GM10266 (cell line): ENCODE measurements at regions not wholly inside any gene's neighbourhood (a gene's known extent, or its start where the extent isn't known, plus 50 kb on each side); places are given as distances from the start of the nearest gene placed in this dataset.
"Not testable (repeated sequence)": the region's sequence is repeated elsewhere in the genome, so short reads cannot be mapped to it uniquely, and the experiment has no call there.

ENCODE experiments used
- DNase-seq: peaks from one replicate; pipeline ENCODE4 v3.0.0; 2012; ENCODE audit errors: extremely low spot score
- TF ChIP-seq, protein P1 (sequence below): IDR thresholded peaks from 2 replicates; pipeline ENCODE4 v1.5.1; 2012; ENCODE audit warnings: mild to moderate bottlenecking, low read depth; ENCODE audit not compliant: control insufficient read depth, insufficient read depth; ENCODE audit errors: missing control alignments

DNA sequence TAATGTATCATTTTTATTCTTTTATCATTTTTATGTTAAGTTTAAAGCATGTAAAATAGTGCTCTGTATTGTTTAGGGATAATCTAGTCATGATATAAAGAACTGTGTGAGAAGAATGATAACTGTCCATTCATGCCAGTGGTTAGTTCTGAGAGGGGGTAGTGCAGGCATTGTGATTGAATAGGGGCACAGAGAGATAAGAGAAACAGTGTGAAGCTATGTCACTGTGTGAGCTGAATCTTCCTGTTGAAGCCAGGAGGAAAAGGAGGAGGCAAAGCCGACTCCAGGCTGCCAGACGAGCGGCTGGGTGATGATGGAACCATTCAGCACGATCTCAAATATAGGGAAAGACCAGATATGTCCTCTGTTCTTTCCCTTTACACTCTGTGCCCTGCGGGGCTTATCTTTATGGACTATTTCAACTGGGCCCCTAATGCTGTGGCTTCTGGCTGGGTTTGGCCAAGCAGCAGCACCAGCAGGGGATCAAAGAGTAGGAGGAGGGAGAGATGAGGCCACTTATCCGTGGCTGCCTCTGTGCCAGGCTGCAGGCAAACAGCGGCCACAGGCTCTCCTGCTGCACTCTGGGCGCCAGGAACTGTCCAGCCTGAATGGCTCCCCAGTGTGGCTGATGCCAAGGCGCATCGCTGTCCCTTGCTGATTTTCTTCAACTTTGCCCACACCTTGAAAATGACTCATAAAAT lies 128.0 kb downstream of the SPP2 start:
- no peak for DNase-seq
- TF ChIP-seq, protein P1, sequence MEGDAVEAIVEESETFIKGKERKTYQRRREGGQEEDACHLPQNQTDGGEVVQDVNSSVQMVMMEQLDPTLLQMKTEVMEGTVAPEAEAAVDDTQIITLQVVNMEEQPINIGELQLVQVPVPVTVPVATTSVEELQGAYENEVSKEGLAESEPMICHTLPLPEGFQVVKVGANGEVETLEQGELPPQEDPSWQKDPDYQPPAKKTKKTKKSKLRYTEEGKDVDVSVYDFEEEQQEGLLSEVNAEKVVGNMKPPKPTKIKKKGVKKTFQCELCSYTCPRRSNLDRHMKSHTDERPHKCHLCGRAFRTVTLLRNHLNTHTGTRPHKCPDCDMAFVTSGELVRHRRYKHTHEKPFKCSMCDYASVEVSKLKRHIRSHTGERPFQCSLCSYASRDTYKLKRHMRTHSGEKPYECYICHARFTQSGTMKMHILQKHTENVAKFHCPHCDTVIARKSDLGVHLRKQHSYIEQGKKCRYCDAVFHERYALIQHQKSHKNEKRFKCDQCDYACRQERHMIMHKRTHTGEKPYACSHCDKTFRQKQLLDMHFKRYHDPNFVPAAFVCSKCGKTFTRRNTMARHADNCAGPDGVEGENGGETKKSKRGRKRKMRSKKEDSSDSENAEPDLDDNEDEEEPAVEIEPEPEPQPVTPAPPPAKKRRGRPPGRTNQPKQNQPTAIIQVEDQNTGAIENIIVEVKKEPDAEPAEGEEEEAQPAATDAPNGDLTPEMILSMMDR: no peak

DNA sequence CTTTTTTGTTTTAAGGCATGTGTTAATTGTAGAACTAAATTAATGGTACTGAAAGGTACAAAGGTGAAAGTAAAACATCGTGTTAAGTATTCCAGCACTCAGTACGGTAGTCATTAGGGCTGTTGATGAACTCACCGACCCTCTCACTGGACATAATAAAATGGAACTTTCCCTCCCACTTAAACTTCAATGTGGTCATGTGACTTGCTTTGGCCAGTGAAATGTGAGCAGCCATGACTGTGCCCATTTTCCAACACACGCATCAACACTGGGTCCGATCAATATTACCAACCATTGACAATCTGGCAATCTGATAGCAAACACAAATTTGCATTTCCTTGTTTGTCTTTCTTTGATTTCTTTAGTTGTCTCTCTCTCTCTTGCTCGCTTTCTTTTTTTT lies 125.1 kb downstream of the SPP2 start:
- TF ChIP-seq, protein P1: no peak

DNA sequence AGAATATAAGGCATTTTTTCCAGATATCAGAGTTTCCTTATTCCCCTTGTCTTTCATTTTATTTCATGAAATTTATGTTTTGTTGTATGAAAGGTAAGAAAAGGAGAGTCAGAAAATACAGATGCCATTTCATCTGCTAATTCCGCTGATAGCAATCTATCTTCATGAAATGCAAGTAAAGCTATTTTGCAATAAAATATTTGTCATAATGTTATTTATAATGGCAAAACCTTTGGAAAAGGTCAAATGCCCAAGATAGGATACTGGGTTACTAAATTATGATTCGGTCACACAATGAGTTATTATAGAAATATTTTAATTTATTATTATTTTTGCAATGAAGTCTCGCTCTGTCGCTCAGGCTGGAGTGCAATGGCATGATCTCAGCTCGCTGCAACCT lies 124.2 kb downstream of the SPP2 start:
- DNase-seq: no peak
- TF ChIP-seq, protein P1: no peak

More for the DNA sequence above, 125.1 kb downstream of the SPP2 start:
- no peak for DNase-seq

DNA sequence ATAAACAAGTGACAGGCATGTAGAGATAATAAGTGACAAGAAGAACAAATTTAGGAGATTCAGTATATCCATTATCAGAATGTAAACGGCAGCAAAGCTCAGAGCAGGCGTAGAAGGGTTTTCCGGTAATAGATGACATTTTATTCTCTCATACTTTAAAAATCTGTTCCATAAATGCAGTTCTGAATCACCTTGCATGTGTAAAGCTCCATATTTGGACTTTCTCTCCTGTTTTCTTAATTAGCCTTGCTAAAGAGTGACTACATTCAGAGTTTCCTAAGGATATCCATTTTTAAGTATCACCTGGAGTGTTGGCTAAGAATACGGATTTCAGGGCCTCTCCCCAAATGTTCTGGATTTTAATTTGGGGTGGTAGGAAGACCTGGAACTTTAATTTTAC lies 122.0 kb downstream of the SPP2 start:
- TF ChIP-seq, protein P1: no peak
- no peak for DNase-seq

DNA sequence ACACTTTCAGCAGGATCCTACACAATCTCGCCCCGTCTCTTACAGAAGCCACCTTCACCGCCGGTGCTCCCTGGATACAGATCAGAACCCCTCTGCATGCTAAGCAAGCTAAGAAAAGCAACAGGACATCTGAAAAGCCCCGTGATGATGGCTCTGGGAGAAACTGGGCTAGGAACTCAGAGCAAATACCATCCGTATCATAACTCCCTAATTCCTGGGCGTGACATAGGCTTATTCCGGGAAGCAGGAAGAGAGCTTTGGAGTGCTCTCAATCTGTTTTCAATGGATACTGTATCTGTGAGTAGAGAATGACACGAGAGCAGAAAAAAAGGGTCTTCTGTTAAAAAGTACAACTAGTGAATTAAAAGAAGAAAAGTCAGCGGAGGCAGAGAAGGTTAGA lies 121.6 kb downstream of the SPP2 start:
- no peak for DNase-seq
- TF ChIP-seq, protein P1: no peak

DNA sequence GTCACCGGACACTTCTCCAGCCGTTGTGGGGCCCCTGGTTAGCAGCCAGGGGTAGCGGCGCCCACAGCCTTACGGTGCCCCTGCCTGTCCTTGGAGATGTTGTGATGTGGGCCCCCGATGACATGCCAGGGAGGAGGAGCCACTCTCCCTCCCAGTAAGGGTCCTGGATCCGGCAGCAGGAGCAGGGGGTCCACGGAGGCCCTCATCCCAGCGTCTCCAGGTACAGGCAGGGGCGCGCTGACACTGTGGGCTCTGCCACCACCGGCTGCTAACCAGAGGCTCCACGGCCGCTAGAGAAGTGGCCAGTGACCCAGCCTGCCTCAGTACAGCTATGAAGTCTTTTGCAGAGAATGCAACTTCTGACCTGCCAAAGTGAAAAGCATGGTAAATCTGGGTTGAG lies 121.2 kb downstream of the SPP2 start:
- DNase-seq: no peak
- TF ChIP-seq, protein P1: no peak

DNA sequence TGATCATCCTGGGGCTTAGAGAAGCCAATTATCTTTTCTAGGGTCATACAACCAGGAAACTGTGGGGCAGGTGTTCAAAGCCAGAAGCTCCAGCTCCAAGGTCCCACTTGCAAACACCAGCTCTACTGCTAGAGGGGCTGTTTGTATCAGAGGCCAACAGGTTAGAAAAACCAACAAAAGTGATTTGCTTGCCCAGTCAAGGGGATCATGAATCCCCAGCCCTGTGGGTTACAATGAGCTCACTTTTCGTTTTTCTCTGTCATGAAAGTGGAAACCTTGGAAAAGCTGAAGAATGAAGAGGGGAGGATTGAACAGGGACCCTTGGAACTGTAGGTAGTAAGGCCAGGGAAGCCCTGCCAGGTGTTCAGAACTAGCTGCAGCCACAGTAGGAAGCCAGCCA lies 119.2 kb downstream of the SPP2 start:
- TF ChIP-seq, protein P1: no peak
- no peak for DNase-seq

DNA sequence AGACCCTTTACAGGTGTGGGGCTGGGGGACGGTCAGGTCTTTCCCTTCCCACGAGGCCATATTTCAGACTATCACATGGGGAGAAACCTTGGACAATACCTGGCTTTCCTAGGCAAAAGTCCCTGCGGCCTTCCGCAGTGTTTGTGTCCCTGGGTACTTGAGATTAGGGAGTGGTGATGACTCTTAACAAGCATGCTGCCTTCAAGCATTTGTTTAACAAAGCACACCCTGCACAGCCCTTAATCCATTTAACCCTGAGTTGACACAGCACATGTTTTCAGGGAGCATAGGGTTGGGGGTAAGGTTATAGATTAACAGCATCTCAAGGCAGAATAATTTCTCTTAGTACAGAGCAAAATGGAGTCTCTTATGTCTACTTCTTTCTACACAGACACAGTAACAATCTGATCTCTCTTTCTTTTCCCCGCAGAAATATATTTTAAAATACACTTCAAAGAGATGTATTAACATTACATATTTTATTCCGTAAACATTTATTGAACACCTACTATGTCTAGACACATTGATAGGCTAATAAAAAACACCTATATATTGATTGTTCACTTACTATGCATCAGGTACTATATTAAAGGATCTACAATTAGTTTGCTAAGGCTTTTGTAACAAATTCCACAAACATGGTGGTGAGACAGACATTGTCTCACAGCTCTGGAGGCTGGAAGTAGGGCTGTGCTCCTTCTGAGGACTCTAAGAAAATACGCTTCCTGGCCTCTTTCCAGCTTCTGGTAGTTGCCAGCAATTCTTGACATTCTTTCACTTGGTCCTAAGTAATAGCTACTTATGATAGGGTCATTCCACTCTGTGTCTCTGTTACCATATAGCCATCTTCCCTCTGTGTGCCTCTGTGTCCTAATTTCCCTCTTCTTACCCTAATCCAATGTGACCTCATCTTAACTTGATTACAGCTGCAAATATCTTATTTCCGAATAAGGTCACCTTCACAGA lies 118.4 kb downstream of the SPP2 start:
- not testable (repeated sequence) for DNase-seq
